GM19239 (cell line): ENCODE measurements at regions not wholly inside any gene's neighbourhood (a gene's known extent, or its start where the extent isn't known, plus 50 kb on each side); places are given as distances from the start of the nearest gene placed in this dataset.
"Not testable (repeated sequence)": the region's sequence is repeated elsewhere in the genome, so short reads cannot be mapped to it uniquely, and the experiment has no call there.

ENCODE experiments used
- DNase-seq: peaks from one replicate; pipeline ENCODE4 v3.0.0; 2011; ENCODE audit warnings: low spot score; ENCODE audit not compliant: insufficient read length
- FAIRE-seq: peaks from 2 replicates; lab custom pipeline; 2011; peaks lifted over from hg19 to GRCh38; lab: Jason Lieb, UNC

DNA sequence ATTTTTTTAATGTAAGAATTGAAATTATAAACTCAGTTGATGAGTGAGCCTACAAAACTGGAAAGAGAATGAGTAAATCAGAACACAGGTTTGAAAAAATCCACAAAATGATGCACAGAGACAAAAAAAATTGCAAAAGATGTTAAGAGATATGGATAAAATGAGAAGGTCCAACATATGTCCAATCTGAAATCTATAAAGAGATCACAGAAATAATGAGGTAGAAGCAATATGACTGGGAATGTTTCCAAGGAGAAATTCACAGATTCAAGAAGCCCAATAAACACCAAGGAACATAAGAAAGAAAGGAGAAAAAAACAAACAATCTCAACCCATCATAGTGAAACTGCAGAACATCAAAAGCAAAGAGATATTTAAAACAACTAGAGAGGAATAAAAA lies 288.4 kb upstream of the SLC30A5 start:
- FAIRE-seq (no peak), DNase-seq (no peak)

DNA sequence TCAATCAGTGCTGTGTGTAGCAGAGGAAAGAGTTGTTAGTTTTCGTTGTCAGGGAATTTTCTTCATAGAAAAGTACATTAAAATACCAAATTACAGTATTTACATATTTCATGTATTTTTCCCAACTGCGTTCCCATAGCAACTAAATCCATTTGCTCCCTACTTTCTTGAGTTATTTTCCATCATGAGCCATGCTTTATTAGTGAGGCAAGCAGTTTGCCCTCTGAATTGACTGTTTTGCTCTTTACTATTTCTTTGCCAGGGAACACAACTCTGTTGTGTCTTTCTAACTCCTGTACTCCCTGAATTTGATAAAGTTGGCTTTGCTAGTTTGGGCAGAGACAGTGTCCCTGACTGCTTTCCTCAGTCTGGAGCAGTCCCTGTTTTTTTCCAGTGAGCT lies 276.2 kb upstream of the SLC30A5 start:
- DNase-seq (no peak), FAIRE-seq (no peak)

DNA sequence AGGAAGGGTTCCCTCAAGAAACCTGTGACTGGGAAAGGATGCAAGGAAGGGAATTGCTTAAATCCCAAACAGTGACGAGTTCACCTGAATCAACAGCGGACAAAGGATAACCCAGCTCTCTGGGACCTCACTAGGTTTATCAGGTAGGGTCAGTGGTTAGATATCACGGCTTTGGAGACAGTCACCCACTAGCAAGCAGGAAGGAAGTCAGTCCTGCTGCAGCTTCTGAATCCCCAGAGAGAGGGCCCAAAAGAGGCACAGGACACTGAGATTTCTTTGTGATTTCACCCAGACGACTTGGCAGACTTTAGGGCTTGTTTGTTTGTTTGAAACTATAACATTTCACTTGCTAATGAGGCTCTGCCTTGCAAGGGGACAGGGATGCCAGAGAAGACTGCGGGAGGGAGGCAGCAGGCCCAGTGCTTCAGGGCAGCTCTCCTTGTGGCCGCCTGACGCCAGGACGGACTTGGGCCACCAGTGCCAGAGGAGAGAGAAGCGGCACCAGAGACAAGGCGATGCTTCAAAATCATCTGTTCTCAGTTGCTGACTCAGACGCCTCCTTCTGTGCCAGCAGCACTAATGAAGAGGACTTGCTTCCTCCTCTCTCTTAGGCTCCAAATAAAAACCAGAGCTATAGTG lies 275.6 kb upstream of the SLC30A5 start:
- FAIRE-seq (no peak), DNase-seq (no peak)

DNA sequence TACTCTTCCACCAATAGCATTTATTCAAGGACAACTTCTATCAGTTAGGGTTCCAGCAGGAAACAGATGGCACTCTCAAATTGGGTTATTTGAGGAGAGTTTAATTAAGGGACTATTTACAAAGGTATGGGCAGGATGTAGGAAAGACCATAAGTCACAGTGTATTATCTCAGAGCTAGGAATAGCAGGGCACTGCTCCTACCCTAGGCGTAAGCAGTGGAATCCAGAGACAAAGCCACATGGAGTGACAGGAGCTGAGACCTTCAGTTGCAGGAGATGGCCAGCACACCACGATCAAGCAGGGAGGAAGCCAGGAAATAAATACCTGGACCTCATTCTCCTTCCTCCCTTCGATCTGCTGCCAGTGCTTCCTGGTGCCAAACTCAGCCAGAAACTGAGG lies 274.9 kb upstream of the SLC30A5 start:
- DNase-seq (no peak), FAIRE-seq (no peak)

DNA sequence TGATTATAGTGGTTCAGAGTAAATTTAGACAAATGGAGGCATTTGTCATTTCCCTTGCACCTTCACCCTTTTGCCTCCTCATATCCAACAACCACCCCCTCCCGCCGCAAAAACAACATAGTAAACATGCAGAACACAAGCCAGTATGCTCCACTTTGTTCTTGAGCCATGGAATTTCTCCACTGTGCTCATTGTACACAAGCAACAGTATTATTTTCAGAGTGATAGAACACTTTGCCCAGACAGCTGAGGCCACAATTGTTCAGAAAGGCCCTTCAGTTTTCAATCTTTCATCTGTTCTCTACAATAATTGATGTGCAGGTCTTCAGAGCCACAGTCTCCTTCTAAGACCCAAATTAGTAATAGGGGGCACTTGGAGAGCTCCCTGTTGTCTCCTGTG lies 272.8 kb upstream of the SLC30A5 start:
- DNase-seq (no peak), FAIRE-seq (no peak)

DNA sequence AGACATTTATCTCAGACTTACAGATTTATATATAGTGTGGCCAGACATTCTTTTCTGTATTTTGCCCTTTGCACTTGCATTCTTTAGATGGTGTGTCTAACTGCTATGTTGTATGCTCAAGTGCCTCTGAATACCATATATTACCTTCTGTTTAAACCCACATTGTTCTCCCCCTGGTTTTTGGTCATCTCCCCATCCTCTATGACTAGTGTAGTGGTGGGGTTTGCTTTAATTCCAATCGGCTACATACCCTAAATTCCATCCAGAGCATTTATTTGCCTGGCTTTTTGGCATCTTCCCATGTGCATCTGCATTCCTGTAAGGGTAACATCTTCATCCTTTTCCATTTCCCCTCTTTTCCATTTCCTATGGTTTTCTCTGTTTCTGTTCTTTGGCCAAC lies 271.0 kb upstream of the SLC30A5 start:
- DNase-seq (no peak), FAIRE-seq (no peak)

DNA sequence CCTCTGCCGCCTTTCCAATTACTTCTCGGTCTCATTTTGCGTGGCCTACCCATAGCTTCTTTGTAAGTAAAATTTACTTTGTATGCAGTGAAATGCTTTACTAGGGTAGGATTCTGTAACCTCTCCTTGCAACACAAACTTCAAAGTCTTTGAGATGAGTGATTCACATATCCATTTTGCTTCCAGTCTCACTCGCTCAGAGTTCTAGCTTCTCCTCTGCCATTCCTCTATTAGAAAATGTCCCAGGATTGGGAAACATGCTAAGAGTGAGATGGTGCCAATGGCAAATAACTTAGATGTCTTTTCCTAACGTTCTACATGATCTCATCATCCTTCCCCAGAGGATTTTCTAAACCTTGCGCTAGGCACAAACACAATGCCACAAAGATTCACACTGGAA lies 270.5 kb upstream of the SLC30A5 start:
- FAIRE-seq = no peak

DNA sequence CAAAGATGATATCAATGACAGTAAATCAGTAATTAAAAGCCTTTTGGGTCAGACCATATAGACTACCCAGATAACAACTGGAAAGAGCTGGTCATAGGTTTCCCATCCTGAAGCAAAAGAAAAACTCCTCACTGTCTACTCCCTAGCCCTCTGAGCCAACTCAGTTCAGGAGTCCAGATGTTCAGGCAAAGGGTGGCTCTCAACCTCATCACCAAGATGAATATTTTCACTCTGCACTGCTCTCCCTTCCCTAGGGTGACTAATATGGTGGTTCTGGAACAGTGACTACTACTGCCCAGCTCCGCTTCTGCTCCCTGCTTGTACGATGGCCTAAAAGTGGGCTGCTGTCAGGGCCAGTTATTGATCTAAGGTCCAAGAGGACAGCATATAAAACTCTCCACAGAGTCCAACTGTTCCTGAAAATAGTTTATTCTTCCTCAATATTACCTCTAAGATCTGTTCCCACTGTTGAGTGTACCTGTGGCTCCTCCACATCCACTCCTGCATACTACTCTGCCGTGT lies 263.4 kb upstream of the SLC30A5 start:
- no peak for DNase-seq
- no peak for FAIRE-seq

More for the DNA sequence above, 270.5 kb upstream of the SLC30A5 start:
- DNase-seq = no peak

DNA sequence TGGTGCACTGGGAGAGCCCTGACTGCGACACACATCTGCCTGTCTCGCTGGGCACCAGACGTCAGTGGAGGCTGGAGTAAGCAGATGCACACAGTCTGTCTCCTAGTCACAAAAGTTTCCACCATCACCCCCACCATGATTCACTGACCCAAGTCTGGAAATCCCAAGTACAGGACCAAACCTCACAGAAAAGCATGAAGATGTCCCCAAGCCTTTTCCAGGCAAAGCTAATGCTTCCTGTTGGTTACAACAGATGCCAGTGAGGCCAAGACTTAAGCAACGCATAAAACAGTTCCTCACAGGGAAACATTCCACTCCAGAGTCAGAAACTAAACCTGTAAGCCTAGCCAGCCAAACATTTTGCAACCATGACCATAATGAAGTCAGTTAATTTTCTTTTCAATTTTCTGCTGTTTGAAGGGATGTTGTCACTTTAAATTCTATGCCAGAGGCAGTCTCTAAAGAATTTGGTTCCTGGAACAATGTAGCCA lies 259.3 kb upstream of the SLC30A5 start:
- no peak for FAIRE-seq
- DNase-seq = no peak

DNA sequence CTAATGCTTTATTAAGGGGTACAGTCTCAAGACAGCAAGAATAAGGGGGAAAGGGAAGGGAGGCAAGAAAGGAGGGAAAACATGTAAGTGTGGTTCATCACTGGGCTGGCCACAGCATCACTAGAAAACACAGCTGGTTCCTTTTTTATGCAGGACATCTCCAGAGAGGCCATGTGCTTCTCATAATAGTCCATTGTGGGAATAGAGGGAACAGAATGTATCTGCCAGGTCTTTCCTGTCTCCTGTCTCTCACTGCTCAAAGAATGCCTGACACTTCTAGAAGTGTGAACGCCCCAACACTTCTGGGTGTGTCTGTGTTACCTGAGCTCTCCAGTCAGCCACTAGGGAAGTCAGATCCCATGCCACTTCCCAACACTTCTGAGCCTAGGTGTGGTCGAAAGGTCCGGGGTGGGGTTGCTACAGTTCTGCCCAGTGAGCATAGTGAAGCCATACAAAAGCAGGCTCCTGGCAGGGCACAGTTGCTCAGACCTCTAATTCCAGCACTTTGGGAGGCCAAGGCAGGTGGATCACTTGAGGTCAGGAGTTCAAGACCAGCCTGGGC lies 255.6 kb upstream of the SLC30A5 start:
- FAIRE-seq = no peak
- DNase-seq = no peak

DNA sequence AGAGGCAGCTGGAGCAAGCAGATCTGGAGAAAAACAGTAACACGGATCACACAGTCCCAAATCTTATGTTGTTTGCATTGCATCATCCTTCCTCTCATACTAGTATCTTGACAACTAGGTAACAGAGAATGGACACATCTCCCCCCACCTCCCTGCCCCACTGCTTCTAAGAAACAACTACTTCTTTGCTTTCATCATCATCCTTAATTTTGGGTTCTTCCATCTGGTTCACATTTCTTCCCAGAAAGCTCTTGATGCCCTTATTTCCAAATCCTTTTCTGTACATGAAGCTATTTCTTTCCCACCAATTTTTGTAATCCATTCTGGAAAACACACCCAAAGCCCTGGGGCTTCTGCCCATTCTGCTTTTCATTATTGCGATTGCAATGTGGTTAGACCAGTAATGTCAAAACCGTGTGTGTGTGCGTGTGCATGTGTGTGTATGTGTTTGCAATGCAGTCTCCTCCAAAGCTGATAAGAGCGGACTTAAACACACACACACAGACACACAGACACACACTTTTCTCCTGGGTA lies 254.7 kb upstream of the SLC30A5 start:
- FAIRE-seq (no peak), DNase-seq (no peak)

DNA sequence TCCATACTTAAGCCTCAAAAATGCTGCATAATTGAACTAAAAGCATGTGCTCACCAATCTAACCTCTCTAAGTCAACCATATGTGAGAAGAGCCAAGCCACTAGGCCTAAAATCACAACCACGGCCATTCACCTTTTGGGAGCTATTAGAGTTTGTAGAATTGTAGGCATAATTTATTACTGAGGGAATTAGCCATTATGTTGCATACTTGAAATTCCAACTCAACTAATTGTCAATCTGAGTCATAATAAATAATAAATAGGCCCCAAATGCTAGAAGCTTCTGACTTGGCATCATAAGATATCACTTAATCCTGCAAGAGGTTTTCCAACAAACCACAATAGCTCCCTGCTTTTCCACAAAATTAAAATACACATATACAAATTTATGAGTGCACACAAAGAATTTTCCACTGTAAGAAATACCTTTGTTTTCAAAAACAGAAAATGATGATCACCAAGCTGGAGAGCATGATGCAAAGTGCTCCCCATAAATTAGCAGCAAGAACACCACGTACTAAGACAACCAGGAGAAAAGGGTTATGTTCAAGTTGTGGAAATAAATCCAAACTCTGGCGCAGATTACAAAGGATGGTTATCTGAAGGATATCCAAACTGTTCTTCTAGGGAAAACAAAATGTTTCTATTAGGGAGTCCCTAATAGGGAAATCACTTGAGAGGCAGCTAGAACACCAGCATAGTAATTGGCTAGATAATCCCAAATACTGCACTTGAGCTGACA lies 250.0 kb upstream of the SLC30A5 start:
- no peak for DNase-seq
- FAIRE-seq = no peak

DNA sequence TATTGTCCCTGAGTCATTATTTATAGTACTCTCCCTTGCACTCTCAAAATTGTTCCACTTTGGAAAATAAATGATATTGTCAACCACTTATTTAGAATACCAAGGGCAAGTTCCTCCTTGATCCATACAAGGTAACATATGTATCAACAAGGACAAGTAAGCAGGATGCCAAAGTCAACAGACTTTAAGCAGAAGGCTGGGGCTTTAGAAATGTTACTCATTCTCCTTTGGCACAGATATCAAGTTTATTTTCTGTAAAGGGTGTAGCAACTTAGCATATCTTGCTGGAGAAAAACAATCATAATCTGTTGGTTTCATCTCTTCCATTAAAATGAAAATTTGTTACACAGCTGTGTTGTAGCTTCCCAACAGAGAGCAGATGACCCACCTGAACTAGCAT lies 248.7 kb upstream of the SLC30A5 start:
- FAIRE-seq (no peak), DNase-seq (no peak)

DNA sequence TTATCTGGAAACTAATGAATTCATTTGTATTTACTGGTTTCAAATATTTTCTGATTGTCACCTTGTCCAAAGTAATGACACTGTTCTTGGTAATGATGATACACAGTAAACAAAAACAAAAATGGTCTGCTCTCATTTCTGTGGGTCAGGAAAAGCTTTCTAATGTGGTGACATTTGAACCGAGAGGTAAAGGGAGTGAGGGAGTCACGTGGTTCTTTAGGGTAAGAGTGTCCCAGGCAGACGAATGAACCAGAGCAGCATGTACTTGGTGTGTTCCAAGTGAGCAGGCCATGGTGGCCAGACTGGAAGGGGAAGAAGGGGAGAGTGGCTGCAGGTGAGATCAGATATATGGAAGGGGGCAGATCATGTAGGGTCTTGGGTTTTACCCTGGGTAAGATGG lies 247.0 kb upstream of the SLC30A5 start:
- FAIRE-seq (no peak), DNase-seq (no peak)

DNA sequence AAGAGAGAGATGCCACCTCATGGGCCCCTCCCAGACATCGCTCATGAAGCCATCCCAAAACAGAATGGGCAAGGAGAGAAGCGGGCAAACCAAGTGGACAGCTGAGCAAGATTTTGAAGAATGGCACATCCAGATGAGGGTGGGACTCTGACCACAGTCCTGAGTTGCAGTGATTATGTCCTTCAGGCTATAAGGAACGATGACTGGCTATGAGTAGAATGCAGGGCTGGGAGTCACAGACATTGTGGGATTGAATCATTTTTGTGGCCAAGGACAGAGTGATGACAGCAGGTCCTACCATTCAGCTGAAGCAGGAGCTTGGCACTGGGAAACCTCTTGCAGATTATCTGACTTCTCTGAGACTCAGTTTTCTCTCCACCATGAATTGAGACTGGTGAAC lies 245.7 kb upstream of the SLC30A5 start:
- no peak for DNase-seq
- no peak for FAIRE-seq

DNA sequence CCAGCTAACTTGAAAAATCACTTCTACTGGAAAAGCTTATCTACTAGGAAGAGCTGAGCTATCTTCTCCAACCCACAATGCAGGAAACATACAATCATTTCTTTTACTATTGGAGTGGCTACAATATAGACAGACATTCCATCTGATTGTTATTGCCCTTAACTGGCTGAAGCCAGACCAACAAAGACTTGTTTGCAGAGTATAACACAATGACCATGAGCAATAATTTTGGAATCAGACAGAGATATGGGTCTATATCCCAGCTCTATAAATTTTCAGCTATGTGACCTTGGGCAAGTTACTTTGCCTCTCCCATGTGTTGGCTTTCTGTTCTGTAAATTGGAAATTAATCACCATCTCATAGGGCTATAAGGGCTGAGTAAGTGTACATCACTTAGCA lies 244.7 kb upstream of the SLC30A5 start:
- no peak for DNase-seq
- FAIRE-seq = no peak

DNA sequence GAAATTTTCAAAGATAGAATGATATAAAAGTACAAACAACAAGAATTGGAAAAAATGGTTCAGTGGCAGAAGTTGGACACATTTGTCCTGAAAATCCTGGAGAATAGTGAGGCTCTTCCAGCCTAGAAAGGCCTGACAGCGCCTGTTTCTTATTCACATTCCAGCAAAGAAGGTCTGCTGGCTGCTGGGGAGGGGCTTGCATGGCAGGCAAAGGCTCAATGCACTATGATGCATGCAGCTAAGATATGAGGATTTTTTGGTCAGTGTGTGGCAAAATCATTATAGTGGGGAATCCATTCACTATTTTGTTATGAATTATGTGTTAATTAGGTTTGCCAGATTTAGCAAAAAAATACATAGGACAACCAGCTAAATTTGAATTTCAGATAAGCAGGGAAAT lies 243.9 kb upstream of the SLC30A5 start:
- FAIRE-seq (no peak), DNase-seq (no peak)

DNA sequence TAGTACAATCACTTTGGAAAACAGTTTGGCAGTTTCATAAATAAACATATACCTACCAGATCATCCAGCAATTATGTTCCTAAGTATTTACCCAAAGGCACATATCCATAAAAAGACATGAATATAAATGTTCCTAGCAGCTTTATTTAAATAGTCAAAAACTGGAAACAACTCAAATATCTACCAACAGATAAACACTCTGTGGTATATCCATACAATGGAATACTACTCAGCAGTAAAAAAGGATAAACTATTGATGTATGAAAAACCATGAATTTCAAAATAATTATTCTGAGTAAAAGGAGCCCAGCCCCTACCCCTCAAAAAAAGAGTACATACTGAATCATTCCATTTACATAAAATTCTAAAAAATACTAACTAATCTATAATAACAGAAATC lies 232.7 kb upstream of the SLC30A5 start:
- DNase-seq (no peak), FAIRE-seq (no peak)

DNA sequence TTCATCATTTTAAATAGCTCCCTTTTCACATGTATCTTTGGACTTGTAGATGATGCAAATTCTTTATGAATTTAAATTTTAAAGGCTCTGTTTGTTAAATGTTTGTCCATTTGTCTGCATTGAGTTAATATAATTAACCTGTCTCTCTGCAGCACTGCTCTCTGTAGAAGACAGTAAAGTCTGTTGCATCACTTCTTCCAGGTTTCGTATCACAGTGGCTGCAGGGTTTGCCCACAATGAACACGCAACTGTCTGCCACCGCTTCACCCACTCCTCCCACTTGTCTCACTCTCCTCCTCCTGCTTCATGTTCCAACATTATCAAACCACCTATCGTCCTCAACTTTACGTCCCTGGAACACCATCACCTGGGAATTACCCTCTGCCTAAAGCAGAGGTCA lies 231.3 kb upstream of the SLC30A5 start:
- DNase-seq (no peak), FAIRE-seq (no peak)

DNA sequence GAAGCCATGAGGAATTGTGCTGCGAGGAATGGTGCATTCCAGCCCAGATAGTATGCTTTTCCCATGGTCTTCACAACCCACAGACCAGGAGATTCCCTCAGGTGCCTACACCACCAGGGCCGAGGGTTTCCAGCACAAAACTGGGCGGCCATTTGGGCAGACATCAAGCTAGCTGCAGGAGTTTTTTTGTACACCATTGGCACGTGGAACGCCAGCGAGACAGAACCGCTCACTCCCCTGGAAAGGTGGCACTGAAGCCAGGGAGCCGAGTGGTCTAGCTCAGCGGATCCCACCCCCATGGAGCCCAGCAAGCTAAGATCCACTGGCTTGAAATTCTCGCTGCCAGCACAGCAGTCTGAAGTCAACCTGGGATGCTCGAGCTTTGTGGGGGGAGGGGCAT lies 228.6 kb upstream of the SLC30A5 start:
- FAIRE-seq, DNase-seq: not testable (repeated sequence)
